ENCODE measurements at regions not wholly inside any gene's neighbourhood (a gene's known extent, or its start where the extent isn't known, plus 50 kb on each side); places are given as distances from the start of the nearest gene placed in this dataset.

DNA sequence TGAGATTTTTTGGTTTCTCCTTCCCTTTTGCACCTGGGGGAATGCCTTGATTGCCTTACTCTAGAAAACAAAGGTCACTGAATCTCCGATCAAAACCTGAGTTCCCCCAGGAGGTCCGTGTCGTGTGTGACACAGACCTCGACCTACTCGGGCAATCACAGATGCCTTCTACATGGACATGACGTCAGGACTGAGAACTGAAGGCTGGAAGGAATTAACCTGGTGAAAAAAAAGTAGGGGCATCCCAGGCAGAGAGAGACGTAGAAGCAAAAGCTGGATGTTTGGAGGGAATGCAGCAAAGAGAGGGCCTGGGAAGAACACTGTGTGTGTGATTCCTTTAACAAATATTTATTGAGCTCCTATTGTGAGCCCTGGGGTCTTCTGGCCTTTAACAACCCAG, 178.0 kb downstream of the PRDM2 start:
- no peak for TF ChIP-seq CTCF (conservative IDR thresholded peaks at IDR 0.05)
- H3K27ac ChIP-seq: no peak overlapping the region

DNA sequence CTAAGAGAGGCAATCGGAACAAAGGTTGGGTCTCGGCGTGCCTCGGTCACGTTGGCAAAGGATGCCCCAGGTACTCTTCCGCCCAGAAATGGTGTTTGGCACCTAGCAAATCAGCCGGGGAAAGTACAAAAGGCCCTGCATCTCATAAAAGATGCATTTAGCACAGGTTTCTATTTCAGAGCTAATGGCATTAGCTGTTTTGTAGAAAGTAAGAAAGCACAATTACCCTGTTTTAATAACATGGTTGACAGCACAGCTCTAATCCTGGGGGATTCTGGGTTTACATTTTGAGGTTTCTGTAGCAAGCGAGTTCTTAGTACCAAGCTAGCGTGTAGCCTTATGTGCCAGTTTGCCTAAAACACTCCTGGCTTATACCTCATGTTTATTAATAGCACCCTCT, 178.5 kb downstream of the PRDM2 start:
- H3K27ac ChIP-seq: no peak overlapping the region
- no peak for TF ChIP-seq CTCF (conservative IDR thresholded peaks at IDR 0.05)

- no peak overlapping the region for H3K27ac ChIP-seq
- no peak for TF ChIP-seq CTCF (conservative IDR thresholded peaks at IDR 0.05)
Measured at GRCh38 chr1:13881385-13882088, 181.5 kb downstream of the PRDM2 start.

GRCh38 chr1:13888351-13888986, 188.5 kb downstream of the PRDM2 start:
- no peak for TF ChIP-seq CTCF (conservative IDR thresholded peaks at IDR 0.05)
- H3K27ac ChIP-seq: peak overlapping the region; percentile 46

DNA sequence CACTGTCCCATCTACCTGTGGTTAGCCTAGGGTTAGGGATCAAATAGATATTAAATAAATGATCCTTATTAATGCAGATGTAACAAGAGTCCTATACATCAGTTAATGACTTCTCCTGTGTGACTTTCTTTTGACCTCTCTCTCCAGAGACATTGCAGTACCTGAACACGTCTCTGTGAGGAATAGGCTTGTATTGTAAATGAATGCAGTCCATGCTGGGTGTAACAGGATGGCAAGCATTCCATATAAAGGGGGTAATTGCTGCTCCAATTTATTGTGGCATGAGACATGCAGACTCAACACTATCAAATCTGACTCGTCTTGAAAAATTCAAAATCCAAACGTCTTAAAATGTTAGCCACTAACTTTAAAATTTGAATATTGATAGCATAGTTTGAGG, 189.5 kb downstream of the PRDM2 start:
- no peak for TF ChIP-seq CTCF (conservative IDR thresholded peaks at IDR 0.05)

GRCh38 chr1:13890766-13891165, 190.8 kb downstream of the PRDM2 start:
- no peak overlapping the region for H3K27ac ChIP-seq
- no peak for TF ChIP-seq CTCF (conservative IDR thresholded peaks at IDR 0.05)

More for the DNA sequence above, 189.5 kb downstream of the PRDM2 start:
- H3K27ac ChIP-seq: peak overlapping the region; percentile 46; the same call in 1 of the 2 replicates

DNA sequence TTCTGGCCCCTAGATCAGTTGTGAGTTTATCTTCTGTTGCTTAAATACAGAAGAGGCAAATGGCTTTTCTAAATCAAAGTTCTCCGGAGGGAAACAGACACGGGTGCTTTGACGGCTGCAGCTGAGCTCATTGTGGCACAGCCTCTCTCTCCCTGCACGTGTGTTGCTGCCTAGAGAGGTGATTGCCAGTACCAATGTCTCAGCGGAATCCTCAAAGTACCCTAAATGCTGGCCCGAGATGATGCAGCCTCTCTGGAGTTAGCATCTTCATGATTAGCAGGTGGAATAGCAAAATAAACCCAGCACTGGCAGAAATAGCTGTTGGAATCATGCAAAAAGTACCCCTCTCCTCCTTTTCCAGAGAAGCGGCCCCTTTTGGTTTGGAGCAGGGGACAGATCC, 192.2 kb downstream of the PRDM2 start:
- TF ChIP-seq CTCF (conservative IDR thresholded peaks at IDR 0.05): no peak
- H3K27ac ChIP-seq: peak overlapping the region; percentile 91
